ENCODE measurements at regions not wholly inside any gene's neighbourhood (a gene's known extent, or its start where the extent isn't known, plus 50 kb on each side); places are given as distances from the start of the nearest gene placed in this dataset.

DNA sequence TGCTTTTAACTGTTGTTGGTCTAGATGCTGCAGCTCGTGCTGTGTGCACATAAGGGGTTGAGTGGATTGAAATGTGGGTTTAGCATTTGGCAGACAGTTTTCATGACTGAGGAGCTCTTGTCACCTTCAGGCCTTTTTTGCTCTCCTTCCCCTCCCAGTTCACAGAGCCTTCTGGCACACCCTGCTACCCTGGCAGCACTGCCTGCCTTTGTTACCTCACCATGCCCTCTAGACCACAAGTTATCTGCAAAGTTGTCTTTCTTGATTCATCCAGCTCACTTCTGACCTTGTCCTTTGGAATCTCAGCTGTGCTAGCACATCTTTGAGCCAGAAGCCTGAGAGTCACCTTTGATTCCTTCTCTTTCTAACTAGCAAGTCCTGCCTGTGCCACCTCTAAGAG lies 348.9 kb upstream of the ZFP64 start:
- TF ChIP-seq, protein P1, sequence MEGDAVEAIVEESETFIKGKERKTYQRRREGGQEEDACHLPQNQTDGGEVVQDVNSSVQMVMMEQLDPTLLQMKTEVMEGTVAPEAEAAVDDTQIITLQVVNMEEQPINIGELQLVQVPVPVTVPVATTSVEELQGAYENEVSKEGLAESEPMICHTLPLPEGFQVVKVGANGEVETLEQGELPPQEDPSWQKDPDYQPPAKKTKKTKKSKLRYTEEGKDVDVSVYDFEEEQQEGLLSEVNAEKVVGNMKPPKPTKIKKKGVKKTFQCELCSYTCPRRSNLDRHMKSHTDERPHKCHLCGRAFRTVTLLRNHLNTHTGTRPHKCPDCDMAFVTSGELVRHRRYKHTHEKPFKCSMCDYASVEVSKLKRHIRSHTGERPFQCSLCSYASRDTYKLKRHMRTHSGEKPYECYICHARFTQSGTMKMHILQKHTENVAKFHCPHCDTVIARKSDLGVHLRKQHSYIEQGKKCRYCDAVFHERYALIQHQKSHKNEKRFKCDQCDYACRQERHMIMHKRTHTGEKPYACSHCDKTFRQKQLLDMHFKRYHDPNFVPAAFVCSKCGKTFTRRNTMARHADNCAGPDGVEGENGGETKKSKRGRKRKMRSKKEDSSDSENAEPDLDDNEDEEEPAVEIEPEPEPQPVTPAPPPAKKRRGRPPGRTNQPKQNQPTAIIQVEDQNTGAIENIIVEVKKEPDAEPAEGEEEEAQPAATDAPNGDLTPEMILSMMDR (IDR thresholded peaks at IDR 0.05): no peak
- TF ChIP-seq POLR2A (IDR thresholded peaks at IDR 0.05): no peak
